H1 (cell line): ENCODE measurements at regions not wholly inside any gene's neighbourhood (a gene's known extent, or its start where the extent isn't known, plus 50 kb on each side); places are given as distances from the start of the nearest gene placed in this dataset.

Source experiments
- CHD7 ChIP-seq: fragments of 300-600 bp; sonication (generic); IDR thresholded peaks from 2 replicates; pipeline ENCODE4 v1.7.1; 2012; ENCODE audit warnings: low read length, moderate library complexity, mild to moderate bottlenecking, inconsistent platforms; ENCODE audit not compliant: insufficient replicate concordance
- NRF1 ChIP-seq: IDR thresholded peaks from 2 replicates; pipeline ENCODE4 v1.6.1; 2011; ENCODE audit warnings: mild to moderate bottlenecking, low read depth, low read length, improper control_type of control experiment
- RNF2 ChIP-seq: fragments of 200-900, 300-1000 bp; sonication (generic); IDR thresholded peaks from 2 replicates; pipeline ENCODE4 v1.7.1; 2016; ENCODE audit warnings: borderline replicate concordance, low read depth, mild to moderate bottlenecking, antibody characterized with exemption, low read length; ENCODE audit not compliant: poor library complexity, severe bottlenecking; ENCODE audit errors: missing control alignments
- YY1 ChIP-seq: IDR thresholded peaks from 2 replicates; pipeline ENCODE4 v1.6.1; 2011; ENCODE audit warnings: low read depth, mild to moderate bottlenecking, low read length
- TF ChIP-seq, protein P1 (sequence below): IDR thresholded peaks from 2 replicates; pipeline ENCODE4 v1.6.1; 2012; ENCODE audit warnings: low read length, inconsistent platforms

DNA sequence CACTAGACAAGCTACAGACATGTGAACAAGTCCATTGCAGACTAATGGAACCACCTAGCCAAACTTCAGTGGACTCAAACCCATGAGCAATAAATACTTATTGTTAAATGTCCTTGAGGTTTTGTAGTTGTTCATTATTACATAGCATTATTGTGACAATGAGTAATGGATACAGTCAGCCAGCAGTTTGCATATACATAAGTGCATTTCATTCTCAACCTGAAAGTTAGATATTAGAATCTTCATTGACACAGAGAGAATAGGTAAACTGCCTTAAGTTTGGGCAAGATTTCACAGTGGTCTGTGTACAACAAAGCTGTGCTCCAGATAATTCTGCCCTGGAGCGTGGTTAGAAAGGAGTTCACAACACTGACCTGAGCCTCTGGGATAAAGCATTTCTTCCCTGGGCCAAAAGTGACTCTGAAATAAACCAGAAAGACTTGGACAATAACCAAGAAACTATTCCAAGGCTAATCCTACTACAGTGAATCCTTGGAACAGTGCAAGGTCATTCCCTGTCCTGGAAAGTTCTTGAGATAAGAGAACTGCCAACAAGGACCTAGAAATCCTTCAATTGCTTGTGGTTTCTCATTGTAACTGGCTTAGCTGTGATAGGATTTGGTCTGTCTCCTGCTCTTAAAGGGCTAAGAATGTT lies 225.5 kb upstream of the STT3B start (continued):
- TF ChIP-seq CHD7 (no peak), YY1 (no peak), NRF1 (no peak), RNF2 (no peak)
- TF ChIP-seq, protein P1, sequence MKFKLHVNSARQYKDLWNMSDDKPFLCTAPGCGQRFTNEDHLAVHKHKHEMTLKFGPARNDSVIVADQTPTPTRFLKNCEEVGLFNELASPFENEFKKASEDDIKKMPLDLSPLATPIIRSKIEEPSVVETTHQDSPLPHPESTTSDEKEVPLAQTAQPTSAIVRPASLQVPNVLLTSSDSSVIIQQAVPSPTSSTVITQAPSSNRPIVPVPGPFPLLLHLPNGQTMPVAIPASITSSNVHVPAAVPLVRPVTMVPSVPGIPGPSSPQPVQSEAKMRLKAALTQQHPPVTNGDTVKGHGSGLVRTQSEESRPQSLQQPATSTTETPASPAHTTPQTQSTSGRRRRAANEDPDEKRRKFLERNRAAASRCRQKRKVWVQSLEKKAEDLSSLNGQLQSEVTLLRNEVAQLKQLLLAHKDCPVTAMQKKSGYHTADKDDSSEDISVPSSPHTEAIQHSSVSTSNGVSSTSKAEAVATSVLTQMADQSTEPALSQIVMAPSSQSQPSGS: no peak
- TF ChIP-seq, all 59 proteins: peak for 0
